Activated T-helper 2 cell treated with anti-CD3 and anti-CD28 coated beads, Interferon-gamma antibody, Interleukin-2, Interleukin-4, amounts not matched to agents 10 μg/mL and 5 μg/mL and 100 μg/mL, durations not matched to agents 14 hours and 24 hours and 36 hours (primary cell): ENCODE measurements at regions not wholly inside any gene's neighbourhood (a gene's known extent, or its start where the extent isn't known, plus 50 kb on each side); places are given as distances from the start of the nearest gene placed in this dataset.
"Not testable (repeated sequence)": the region's sequence is repeated elsewhere in the genome, so short reads cannot be mapped to it uniquely, and the experiment has no call there.

Source experiments
- DNase-seq: peaks from one replicate; pipeline ENCODE4 v3.0.0; 2021; ENCODE audit warnings: low spot score
- H3K27ac Mint-ChIP-seq: one replicate; pipeline ENCODE4 v1.8.0; 2021; ENCODE audit warnings: mixed read lengths
- H3K27me3 Mint-ChIP-seq: one replicate; pipeline ENCODE4 v1.8.0; 2021; ENCODE audit warnings: low read depth, mixed read lengths
- H3K36me3 Mint-ChIP-seq: one replicate; pipeline ENCODE4 v1.8.0; 2021; ENCODE audit warnings: low read depth, mixed read lengths
- H3K4me1 Mint-ChIP-seq: one replicate; pipeline ENCODE4 v1.8.0; 2021; ENCODE audit warnings: low read depth, mixed read lengths
- H3K4me3 Mint-ChIP-seq: one replicate; pipeline ENCODE4 v1.8.0; 2021; ENCODE audit warnings: low read depth, mild to moderate bottlenecking, moderate library complexity, mixed read lengths
- H3K9me3 Mint-ChIP-seq: one replicate; pipeline ENCODE4 v1.8.0; 2021; ENCODE audit warnings: mixed read lengths
- intact Hi-C: fragments of 100-400 bp; cut with micrococcal nuclease; formaldehyde crosslinking; loops from one replicate; pipeline ENCODE4 v1.15.1; 2023

DNA sequence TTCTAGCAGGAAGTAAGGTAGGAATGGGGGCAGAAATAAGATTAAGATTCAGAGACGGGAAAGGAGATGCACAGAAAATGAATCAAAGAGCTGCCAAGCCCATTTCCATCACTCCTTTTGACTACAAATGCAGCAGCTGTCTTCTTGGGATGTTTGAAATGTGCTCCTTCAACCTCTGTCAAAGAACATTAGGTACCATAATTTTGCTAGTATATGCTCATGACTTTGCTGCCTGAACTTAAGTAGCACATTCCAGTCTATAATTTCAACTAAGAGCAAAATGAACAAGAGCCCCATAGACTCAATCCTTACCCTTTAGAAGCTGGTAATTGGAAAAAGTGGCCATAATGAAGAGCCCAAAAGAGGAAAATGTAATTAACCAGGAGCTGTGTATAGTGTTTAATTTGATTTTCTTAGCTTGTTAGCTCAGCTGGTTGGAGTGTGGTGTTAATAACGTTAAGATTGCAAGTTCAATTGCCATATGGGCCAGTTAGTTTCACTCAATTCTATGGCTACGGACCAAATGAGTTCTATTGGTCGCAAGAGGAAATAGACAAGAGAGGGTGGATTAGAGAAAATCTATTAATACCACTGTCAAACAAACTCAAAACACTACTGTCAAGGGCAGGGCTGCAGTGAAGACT is 349.9 kb downstream of the ZBBX start:
- no peaks in the 10 kb centered on the region for H3K9me3 Mint-ChIP-seq
- H3K27ac Mint-ChIP-seq: no peak overlapping the region
- H3K27me3 Mint-ChIP-seq: no peaks in the 10 kb centered on the region
- intact Hi-C loops: no loop called here
- no peak for DNase-seq
- H3K36me3 Mint-ChIP-seq: no peaks in the 10 kb centered on the region
- H3K4me1 Mint-ChIP-seq: no peaks in the 10 kb centered on the region
- no peak overlapping the region for H3K4me3 Mint-ChIP-seq

DNA sequence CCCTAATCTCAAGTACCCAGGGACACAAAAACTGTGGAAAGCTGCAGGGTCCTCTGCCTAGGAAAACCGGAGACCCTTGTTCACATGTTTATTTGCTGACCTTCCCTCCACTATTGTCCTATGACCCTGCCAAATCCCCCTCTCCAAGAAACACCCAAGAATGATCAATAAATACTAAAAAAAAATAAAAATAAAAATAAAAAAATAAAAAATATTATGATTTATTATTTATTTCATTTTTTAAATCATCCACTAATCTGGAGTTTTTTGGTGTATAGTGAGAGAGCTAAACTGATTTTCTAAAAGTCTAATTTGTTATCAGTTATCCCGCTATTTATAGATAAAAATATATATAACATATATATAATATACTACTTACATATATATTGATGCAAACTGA is 360.6 kb downstream of the ZBBX start:
- H3K4me3 Mint-ChIP-seq, H3K27ac Mint-ChIP-seq, H3K36me3 Mint-ChIP-seq, intact Hi-C loops, H3K9me3 Mint-ChIP-seq, H3K4me1 Mint-ChIP-seq, DNase-seq, H3K27me3 Mint-ChIP-seq: not testable (repeated sequence)

DNA sequence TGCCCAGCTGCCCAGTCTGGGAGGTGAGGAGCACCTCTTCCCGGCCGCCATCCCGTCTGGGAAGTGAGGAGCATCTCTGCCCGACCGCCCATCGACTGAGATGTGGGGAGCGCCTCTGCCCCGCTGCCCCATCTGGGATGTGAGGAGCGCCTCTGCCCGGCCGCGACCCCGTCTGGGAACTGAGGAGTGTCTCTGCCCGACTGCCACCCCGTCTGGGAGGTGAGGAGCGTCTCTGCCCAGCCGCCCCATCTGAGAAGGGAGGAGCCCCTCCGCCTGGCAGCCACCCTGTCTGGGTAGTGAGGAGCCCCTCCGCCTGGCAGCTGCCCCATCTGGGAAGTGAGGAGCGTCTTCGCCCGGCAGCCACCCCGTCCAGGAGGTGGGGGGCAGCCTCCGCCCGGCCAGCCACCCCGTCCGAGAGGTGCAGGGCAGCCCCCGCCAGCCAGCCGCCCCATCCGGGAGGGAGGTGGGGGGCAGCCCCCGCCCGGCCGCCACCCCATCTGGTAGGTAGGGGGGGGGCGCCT is 361.4 kb downstream of the ZBBX start:
- H3K4me1 Mint-ChIP-seq, H3K36me3 Mint-ChIP-seq, H3K9me3 Mint-ChIP-seq, H3K4me3 Mint-ChIP-seq, intact Hi-C loops, H3K27ac Mint-ChIP-seq, H3K27me3 Mint-ChIP-seq, DNase-seq: not testable (repeated sequence)

DNA sequence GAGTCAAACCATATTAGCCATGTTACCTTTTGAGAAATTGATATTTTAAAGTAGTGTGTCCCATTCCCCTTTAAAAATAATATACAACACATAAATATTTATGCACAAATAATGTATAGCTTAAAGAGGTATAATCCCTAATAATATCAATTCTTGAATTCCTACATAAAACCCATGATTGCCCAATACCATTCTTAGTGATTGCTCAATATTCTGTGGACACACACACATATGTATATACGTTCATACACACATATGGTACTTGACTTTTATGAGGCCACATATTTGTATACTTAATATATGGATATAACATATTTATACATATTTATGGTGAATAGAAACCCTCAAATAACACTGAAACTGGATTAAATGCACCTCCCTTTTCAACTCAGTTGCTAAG is 367.4 kb downstream of the ZBBX start:
- Mint-ChIP-seq H3K4me1 (no peaks in the 10 kb centered on the region), H3K27ac (no peak overlapping the region), H3K36me3 (no peaks in the 10 kb centered on the region), H3K9me3 (peaks cover 6% of the 10 kb centered on the region), H3K27me3 (no peaks in the 10 kb centered on the region), H3K4me3 (no peak overlapping the region)
- intact Hi-C loops: no loop called here
- no peak for DNase-seq

DNA sequence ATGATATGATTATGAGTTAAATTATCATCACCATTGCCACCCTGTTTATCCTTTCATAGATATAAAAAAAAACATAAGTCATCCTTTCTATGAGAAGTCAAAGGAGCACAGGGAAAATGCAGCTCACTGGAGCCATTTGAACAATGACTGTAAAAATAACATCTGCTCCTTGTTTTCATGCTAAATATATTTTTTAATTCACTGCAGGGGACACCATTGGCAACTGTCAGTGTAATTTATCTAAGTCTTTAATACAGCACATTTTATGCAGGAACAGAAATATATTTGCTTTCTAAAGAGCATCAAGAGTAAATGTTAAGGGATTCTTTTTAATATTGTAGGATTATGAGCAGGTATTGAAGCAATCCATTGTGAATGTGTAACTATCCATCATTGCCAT is 371.3 kb downstream of the ZBBX start:
- Mint-ChIP-seq H3K4me3 (no peak overlapping the region), H3K27me3 (no peaks in the 10 kb centered on the region), H3K27ac (no peak overlapping the region), H3K9me3 (peaks cover 10% of the 10 kb centered on the region), H3K4me1 (no peaks in the 10 kb centered on the region), H3K36me3 (no peaks in the 10 kb centered on the region)
- intact Hi-C loops: no loop called here
- no peak for DNase-seq

DNA sequence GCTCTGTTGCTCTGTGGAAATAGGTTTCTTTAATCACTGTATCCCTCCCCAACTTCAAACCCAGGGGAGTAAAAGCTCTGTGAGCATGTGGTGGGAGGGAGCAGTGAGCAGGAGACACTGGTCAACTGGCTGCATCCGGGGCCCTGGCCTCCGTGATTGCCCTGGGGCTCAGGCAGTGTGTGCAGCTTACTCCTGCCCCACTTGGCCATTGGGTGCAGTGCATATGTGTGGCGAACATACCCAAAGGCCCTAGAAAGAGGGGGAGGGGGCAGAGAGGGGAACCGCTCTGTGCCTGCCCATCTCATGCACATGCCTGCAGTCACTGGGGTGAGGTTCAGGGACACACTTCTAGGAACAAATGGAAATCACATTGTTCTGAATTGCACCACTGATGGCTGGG is 378.7 kb downstream of the ZBBX start:
- DNase-seq: no peak
- intact Hi-C loops: no loop called here
- Mint-ChIP-seq H3K4me3 (no peak overlapping the region), H3K36me3 (no peaks in the 10 kb centered on the region), H3K27me3 (no peaks in the 10 kb centered on the region), H3K4me1 (no peaks in the 10 kb centered on the region), H3K9me3 (peaks cover 8% of the 10 kb centered on the region), H3K27ac (no peak overlapping the region)

DNA sequence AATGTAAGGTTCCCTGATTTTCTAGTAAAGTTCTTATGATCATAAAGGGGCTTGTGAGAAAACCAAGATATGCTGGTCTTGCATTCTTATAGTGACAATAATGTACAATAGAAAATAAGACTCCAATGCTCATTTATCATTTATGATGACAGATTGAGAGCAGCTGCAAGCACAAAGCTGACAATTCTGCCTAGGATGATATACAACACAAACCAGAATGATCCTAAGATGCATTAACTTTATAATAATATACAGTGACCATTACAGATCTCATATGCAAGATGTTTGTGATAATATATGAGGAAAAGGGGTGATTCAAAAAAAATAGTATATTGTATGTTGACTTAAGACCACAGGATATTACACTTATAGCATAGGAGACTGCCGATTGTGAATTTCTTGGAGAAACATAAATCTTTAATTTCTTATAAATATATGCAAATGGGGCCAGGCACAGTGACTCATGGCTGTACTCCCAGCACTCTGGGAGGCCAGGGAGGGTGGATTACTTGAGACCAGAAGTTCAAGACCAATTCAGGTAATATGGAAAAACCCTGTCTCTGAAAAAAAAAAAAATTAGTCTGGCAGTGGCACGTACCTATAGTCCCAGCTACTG is 387.0 kb downstream of the ZBBX start:
- Mint-ChIP-seq H3K4me3 (no peak overlapping the region), H3K4me1 (no peaks in the 10 kb centered on the region), H3K27me3 (no peaks in the 10 kb centered on the region), H3K36me3 (no peaks in the 10 kb centered on the region), H3K27ac (no peak overlapping the region), H3K9me3 (no peaks in the 10 kb centered on the region)
- intact Hi-C loops: no loop called here
- DNase-seq: no peak

DNA sequence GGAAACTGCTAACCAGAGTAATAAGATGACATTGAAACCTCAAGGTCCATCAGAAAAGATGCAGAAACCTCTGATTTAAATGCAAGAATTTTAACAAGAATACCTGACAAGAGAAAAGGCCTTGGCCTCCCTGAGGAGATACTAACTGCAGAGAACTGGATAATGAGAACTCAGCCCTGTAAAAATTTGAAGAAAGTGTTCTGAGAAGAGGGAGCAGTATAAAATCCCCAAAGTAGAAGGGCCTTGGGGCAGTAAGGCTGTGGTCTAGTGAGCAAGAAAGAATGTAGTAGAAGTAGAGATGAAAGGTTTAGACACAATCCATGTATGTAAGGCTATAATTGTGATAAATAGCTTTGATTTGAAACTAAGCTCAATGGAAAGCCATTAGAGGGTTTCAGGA is 394.1 kb downstream of the ZBBX start:
- no peak overlapping the region for H3K27ac Mint-ChIP-seq
- no peaks in the 10 kb centered on the region for H3K27me3 Mint-ChIP-seq
- no peaks in the 10 kb centered on the region for H3K9me3 Mint-ChIP-seq
- intact Hi-C loops: no loop called here
- H3K36me3 Mint-ChIP-seq: no peaks in the 10 kb centered on the region
- H3K4me3 Mint-ChIP-seq: no peak overlapping the region
- H3K4me1 Mint-ChIP-seq: no peaks in the 10 kb centered on the region
- no peak for DNase-seq

DNA sequence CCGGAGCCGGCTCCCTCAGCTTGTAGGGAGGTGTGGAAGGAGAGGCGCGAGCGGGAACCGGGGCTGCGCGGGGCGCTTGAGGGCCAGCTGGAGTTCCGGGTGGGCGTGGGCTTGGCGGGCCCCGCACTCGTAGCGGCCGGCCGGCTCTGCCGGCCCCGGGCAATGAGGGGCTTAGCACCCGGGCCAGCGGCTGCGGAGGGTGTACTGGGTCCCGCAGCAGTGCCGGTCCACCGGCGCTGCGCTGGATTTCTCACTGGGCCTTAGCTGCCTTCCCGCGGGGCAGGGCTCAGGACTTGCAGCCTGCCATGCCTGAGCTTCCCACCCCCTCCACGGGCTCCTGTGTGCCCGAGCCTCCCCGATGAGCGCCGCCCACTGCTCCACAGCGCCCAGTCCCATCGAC is 404.3 kb downstream of the ZBBX start:
- DNase-seq, H3K36me3 Mint-ChIP-seq, H3K9me3 Mint-ChIP-seq, H3K27ac Mint-ChIP-seq, H3K4me3 Mint-ChIP-seq, H3K4me1 Mint-ChIP-seq, H3K27me3 Mint-ChIP-seq, intact Hi-C loops: not testable (repeated sequence)

DNA sequence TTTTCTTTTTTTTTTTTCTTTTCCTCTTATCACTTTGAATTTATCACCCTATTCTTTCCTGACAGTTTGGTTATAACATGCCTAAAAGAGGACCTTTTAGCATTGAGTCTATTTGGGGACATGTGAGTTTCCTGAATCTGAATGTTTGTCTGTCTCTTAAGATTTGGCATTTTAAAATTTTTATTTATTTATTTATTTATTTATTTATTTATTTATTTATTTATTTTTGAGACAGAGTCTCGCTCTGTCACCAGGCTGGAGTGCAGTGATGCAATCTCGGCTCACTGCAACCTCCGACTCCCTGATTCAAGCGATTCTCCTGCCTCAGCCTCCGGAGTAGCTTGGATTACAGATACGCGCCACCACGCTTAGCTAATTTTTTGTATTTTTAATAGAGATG is 412.4 kb downstream of the ZBBX start:
- intact Hi-C loops, H3K27me3 Mint-ChIP-seq, DNase-seq, H3K4me3 Mint-ChIP-seq, H3K36me3 Mint-ChIP-seq, H3K4me1 Mint-ChIP-seq, H3K27ac Mint-ChIP-seq: not testable (repeated sequence)
- H3K9me3 Mint-ChIP-seq: peaks cover 20% of the 10 kb centered on the region

DNA sequence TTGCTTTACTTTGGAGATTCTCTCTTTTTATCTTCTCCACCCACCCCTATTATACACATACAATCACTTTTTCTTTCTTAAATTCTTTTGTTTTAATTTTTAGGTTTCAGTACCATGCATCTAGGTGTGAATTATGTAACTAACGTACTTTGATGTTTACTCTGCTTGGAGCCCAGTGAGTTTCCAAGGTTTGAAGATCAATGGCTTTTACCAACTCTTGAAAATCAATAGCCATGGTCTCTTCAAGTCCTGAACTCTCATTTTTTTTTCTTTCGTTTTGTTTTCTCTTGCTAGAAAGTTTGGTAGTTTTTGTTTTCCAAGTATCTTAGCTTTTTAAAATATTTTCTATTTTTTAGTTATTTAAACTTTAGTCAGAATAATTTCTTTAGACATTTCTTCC is 417.2 kb downstream of the ZBBX start:
- H3K36me3 Mint-ChIP-seq: no peaks in the 10 kb centered on the region
- H3K27me3 Mint-ChIP-seq: no peaks in the 10 kb centered on the region
- peaks cover 6% of the 10 kb centered on the region for H3K9me3 Mint-ChIP-seq
- no peak overlapping the region for H3K27ac Mint-ChIP-seq
- DNase-seq: no peak
- intact Hi-C loops: no loop called here
- no peak overlapping the region for H3K4me3 Mint-ChIP-seq
- H3K4me1 Mint-ChIP-seq: no peaks in the 10 kb centered on the region

DNA sequence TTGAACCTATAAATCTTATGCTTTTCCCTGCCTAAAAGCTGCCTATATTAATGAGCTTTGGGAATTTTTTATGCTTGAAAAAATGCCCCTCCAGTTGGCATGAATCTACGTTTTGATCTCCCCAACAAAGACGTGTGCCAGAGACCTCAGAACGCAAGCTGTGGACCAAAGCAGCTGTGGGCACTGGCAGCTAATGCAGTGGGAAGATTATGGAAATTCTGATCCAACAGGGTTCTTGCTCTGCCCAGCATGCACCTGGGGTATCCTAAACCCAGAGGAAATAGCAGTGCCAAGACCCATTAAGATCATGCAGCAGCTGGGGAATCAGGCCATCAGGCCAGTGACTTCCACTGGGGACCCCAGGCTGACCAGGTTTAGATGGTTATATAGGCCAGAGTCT is 423.0 kb downstream of the ZBBX start:
- Mint-ChIP-seq H3K9me3 (peaks cover 32% of the 10 kb centered on the region), H3K27me3 (no peaks in the 10 kb centered on the region), H3K4me3 (no peak overlapping the region), H3K36me3 (no peaks in the 10 kb centered on the region), H3K4me1 (no peaks in the 10 kb centered on the region), H3K27ac (no peak overlapping the region)
- intact Hi-C loops: no loop called here
- DNase-seq: no peak

DNA sequence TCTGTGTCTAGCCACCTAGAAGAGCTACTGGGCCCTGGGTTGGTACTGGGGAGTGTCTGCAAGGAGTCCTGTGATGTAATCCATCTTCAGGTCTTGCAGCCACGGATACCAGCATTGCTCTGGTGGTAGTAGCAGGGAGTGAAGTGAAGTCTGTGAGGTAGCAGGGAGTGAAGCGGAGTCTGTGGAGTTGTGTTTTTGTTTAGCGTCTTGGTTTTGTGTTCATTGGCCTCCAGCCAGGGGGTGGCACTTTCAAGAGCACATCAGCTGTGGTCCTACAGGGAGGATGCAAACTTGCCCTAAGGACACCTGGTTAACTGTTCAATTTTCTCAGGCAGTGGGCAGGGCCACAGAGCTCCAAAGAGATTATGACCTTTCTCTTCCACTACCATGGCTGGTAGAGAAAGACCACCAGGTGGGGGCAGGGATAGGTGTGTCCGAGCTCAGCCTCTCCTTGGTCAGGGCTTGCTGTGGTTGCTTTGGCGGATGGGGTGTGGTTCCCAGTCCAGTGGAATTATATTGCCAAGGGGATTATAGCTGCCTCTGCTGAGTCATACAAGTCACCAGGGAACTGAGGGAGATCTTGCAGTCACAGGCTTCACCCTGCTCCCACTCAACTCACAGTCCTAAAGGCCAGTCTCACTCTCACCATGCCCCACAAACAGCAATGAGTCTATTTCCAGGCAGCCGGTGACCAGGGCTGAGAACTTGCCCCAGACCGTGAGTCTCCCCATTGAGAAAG is 424.7 kb downstream of the ZBBX start:
- DNase-seq: no peak

More for the DNA sequence above, 424.7 kb downstream of the ZBBX start:
- no peaks in the 10 kb centered on the region for H3K4me1 Mint-ChIP-seq
- no peak overlapping the region for H3K27ac Mint-ChIP-seq
- H3K36me3 Mint-ChIP-seq: no peaks in the 10 kb centered on the region
- H3K27me3 Mint-ChIP-seq: no peaks in the 10 kb centered on the region
- no peak overlapping the region for H3K4me3 Mint-ChIP-seq
- intact Hi-C loops: no loop called here
- H3K9me3 Mint-ChIP-seq: peaks cover 34% of the 10 kb centered on the region
